ENCODE measurements at regions not wholly inside any gene's neighbourhood (a gene's known extent, or its start where the extent isn't known, plus 50 kb on each side); places are given as distances from the start of the nearest gene placed in this dataset.

DNA sequence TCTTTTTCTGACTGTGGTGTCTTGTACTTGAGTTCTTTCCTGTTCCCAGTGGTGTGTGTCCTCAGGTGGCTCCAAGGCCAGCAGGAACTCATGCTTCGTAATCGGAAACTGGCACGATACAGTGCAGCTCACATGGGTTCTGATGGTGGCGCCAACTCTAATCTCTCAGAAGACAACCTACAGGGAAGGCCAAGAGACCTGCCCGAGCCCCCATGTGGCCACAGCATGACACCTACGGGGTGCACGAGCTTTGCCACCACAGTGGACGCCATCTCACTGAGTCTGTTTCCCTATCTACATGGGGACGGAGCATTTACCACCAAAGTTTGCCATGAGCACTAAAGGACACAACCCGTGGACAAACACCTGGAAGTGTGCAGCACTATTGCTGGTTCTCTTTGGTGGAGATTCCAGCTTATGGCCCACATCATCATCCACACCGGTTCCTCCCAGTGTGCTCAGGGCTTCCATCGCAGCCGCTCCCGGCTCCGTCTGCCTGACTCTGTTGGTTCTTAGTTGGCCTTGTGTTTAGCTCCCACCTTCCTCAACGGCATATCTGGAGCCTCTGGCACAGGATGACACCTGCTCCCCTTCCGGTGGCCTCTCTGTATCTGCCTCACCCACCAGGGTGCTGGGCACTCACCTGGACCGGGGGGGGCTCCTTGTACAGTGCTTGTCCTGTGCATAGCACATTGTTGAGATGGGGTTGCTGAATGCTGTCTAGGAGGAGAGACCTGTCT, 586.6 kb upstream of the MKI67 start:
- FAIRE-seq (no peak), DNase-seq (ENCODE audit: insufficient read length, low spot score) (no peak)
- no peak for TF ChIP-seq POLR2A (IDR thresholded peaks at IDR 0.05; ENCODE audit: low read depth, low read length)

DNA sequence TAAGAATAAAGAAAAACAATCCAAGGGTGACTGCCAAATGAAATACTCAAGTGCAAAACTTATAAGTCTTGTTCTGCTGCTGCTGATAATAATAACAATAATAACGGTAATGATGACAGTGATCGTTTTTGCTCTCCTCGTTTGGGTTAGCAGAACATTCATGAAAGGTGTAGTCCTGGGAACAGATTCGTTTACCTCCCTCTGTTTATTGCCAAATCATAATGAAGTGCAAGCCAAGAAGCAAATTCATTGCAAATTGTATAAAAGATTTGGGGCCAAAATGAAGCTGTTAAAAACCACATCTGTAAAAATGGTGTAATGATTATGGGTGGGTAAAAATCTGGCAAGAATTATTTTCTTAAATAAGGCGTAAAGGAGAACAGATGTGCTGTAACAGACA, 587.2 kb upstream of the MKI67 start:
- FAIRE-seq = no peak
- DNase-seq (ENCODE audit: insufficient read length, low spot score) = no peak
- no peak for TF ChIP-seq POLR2A (IDR thresholded peaks at IDR 0.05; ENCODE audit: low read depth, low read length)

DNA sequence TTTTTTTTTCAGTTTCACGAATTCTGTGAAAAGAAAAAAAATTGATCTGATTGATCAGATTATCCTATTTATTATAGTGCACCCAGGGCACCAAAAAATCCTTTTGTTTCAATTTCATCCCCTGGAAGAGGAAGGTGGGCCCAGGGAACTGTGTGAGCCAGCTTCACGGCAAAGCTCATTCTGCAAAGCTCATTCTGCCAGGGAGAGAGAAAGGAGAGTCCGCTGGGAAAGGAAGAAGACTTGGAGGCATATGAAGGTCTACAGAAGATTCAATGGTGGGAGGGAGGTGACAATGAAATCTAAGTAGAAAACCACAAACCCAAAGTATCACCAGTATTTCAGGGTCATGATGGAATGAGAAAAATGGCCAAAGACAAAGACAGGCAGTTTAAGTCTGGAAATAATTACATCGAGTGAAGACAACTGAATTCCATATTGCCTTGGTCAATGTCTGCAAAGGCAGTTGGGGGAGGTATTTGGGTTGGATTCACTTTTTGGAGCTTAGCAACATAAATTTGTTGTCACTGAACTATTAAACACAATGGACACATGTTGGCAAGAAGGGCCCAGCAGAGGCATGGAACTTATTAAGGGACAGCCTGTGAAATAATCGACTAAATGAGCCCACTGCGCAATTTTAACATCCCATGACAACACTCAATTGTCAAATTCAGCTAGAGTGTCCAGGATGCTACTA, 587.8 kb upstream of the MKI67 start:
- no peak for TF ChIP-seq POLR2A (IDR thresholded peaks at IDR 0.05; ENCODE audit: low read depth, low read length)
- FAIRE-seq (no peak), DNase-seq (ENCODE audit: insufficient read length, low spot score) (no peak)

DNA sequence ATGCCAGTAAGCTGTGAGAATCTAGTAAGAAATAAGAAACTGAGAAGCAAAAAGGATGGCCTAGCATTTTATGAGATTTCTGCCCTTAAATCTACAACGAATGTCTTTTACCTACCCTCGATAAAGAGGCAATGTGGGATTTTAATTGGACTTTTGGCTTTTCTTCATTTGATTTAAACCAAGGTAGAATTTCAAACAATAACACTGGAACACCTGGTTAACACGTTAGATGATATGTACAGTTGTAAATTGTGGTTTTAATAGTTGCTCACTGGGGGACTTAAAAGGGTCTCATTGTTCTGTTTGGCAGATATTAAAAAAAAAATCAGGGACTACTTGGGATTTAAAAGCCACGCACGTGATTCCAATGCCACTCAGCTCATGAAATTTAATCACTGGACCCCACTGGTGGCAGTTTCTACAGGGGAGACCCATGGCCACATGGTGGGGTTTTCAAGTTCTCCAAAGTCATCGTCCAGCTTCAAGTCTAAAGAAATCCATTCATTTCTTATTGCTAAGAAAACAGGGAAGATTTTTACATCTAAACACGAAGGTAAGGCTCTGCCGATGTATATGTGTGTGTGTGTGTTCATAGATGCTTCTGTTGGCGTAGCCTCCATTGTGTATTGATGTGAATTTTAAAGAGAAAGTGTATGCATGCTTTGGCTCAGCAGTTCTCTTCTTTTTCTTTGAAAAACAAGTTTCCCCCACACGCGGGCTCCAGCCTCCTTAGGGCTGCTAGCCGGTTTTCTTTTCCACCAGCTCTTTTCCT, 588.6 kb upstream of the MKI67 start:
- FAIRE-seq = no peak
- no peak for TF ChIP-seq POLR2A (IDR thresholded peaks at IDR 0.05; ENCODE audit: low read depth, low read length)
- DNase-seq (ENCODE audit: insufficient read length, low spot score) = no peak

DNA sequence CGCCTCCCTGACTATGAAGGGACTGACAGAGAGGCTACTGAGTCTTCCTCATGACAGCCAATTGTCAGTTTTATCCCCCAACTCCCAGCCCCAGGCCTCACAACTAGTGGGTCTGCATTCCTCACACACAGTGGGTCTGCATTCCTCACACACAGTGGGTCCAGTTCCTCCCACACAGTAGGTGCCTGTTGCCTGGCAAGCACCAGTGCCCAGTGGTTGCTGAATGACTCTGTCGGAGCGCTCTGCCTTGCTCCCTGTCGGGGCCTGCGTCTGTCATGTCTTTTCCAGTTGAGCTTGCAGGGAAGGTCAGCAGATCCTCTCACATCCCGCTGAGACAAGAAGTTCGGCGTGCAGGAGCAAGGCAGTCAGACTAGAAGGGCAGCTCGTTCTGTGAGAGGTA, 590.0 kb upstream of the MKI67 start:
- FAIRE-seq = no peak

DNA sequence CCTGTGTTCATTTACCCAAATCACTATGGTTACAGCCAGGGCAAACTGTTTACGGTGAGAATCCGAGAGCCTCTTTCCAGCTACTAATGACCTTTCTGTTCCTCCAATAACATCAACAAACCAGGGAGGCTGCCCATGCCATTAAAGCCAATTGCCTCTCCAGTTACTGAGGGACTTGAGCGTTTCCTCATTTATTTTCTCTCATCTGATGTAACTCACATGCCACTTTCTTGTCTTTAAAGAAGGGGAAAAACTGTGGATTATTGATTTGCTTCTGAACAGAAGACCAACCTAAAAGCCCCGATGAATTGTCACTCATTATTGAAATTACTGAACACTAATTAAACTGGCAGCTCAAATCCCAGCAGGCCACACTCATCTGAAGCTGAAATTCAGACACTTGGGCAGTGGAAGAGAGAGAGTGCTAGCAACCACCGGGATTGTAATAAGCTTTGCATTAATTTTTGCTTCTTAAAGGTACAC, 595.8 kb upstream of the MKI67 start:
- DNase-seq (ENCODE audit: insufficient read length, low spot score) = no peak
- no peak for TF ChIP-seq POLR2A (IDR thresholded peaks at IDR 0.05; ENCODE audit: low read depth, low read length)
- FAIRE-seq = no peak

More for the DNA sequence above, 590.0 kb upstream of the MKI67 start:
- no peak for TF ChIP-seq POLR2A (IDR thresholded peaks at IDR 0.05; ENCODE audit: low read depth, low read length)
- no peak for DNase-seq (ENCODE audit: insufficient read length, low spot score)

DNA sequence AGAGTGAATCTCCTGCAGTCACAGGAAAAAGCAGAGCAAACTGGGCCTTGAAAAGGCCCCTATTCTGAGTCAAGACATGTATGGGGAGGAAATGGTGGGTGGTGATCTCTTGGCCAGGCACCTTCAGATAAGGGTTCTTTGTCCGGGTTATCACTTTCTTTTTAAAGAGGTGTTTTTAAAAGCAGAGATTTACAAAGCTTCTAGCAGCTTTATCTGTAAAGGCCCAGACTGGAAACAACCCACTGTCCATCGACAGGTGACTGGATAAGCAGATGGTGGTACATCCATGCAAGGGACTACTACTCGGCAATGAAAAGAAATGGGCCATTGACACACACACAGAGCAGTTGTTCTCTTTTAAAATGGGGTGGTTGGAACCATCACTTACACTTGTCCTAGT, 596.7 kb upstream of the MKI67 start:
- no peak for TF ChIP-seq POLR2A (IDR thresholded peaks at IDR 0.05; ENCODE audit: low read depth, low read length)
- DNase-seq (ENCODE audit: insufficient read length, low spot score) (no peak), FAIRE-seq (no peak)

DNA sequence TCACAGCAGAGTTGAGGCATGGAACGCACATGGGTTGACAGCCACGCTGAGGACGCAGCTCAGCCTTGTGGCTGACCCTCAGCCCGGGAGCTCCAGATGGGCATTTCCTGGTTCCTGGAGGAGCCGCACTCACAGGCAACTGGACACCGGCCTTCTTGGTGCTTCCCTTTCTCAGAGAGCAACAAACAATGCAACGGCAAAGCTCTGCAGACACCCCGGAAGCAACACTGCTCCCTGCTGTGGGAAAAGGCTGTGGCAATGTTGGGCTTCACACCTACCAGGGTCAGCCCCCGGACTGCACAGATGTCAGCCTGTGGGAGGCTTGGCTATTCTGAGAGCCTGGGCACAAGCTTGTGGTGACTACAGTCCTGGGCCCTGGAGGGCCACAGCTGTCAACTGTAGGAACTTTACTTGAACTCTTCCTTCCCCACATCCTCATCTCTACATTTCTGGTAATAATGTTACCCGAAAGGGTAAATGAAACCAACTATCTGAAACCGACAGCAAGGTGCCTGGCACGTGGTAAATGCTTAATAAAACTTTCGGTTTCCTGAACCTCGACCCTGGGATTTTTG, 597.5 kb upstream of the MKI67 start:
- no peak for TF ChIP-seq POLR2A (IDR thresholded peaks at IDR 0.05; ENCODE audit: low read depth, low read length)
- DNase-seq (ENCODE audit: insufficient read length, low spot score) (no peak), FAIRE-seq (no peak)

DNA sequence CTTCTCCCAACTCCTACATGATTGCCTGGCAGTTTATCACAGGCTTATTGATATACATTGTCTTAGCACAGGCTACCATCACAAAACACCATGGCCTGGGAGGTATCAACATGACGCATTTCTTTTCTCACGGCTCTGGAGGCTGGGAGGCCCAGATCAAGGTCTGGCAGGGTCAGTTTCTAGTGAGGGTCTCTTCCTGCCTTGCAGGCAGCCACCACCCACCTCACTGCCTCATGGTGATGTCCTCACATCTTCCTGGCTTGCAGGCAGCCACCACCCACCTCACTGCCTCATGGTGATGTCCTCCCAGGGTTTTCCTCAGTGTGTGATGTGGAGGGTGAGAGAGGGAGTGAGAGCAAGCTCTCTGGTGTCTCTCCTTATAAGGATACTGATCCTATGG, 599.3 kb upstream of the MKI67 start:
- FAIRE-seq = no peak
- DNase-seq (ENCODE audit: insufficient read length, low spot score) = no peak
- TF ChIP-seq POLR2A (IDR thresholded peaks at IDR 0.05; ENCODE audit: low read depth, low read length) = no peak

DNA sequence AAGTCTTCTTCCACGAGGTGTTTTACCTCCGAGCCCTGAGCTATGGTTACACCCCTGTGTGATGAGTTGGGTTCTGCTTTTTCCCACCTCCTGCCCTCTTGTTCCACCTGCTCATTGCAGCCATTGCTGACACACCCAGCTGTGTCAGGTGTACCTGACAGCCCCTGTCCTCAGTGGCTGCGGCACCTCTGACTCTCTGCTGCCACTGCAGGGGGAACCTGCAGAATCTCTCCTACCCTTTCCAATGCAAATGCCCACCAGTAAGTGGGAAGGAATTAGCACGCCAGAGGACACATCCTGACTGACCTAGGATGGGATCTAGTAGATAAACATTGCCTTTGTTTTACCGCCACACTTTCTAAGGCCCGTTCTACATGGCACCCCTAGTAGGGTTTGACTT, 600.9 kb upstream of the MKI67 start:
- FAIRE-seq (no peak), DNase-seq (ENCODE audit: insufficient read length, low spot score) (no peak)
- TF ChIP-seq POLR2A (IDR thresholded peaks at IDR 0.05; ENCODE audit: low read depth, low read length) = no peak

DNA sequence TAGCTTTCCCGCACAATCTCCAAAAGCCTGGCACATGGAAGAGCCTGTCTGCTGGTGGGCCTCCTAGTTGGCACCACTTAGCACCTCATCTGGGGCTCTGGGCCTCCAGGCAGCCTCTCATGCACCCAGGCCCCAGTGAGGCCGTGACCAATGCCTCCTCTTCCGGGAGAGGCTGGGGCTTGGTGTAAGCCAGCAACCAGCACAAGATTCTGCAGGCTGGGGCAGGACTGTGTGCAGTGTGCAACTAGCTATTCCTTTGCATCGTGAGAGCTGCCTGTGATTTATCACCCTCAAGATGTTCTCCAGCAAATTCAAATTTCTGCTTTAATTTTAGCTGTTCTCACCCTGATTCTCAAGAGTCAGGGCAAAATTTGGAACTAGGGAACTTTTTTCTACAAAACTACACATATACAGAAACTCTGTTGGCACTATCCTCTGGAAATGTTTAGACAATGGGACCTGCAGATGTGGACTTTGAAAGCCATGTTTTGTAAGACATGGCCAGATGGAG, 603.7 kb upstream of the MKI67 start:
- FAIRE-seq (no peak), DNase-seq (ENCODE audit: insufficient read length, low spot score) (no peak)
- no peak for TF ChIP-seq POLR2A (IDR thresholded peaks at IDR 0.05; ENCODE audit: low read depth, low read length)

DNA sequence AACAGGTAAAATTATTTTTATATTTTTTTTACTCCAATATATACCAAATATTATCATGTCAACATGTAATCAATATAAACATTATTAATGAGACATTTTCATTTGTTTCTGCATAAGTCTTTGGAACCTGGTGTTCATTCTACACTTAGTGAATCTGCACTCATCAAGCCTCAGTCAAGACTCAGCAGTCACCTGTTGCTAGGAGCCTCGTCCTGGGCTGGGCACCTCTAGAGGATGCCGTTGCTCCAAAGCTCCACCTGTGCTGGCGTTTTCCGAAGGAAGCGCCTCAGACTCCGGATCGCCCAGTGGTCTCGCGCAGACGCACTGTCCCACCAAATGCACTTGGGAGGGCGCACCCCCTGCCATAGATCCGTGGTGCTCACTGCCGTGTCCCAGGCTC, 604.7 kb upstream of the MKI67 start:
- FAIRE-seq (no peak), DNase-seq (ENCODE audit: insufficient read length, low spot score) (no peak)
- no peak for TF ChIP-seq POLR2A (IDR thresholded peaks at IDR 0.05; ENCODE audit: low read depth, low read length)

DNA sequence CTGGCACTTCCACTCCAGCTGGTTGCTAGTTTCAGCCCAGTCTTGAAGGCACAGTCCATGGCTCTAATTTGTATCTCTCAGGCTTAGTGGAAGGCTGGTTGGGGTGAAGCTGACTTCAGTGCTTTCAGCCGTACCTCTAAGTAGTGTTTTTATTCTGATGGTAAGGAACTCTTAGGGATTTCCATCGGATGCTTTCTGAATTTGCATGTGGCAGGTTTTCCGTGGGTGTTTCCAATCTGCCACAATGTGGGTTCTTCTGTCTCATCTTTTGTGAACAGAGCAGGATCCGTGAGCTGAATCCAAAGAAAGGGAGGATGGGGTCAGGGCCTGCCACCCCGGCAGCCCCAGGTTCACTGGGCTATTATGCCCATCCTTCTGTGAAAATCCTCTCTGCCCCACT, 607.9 kb upstream of the MKI67 start:
- no peak for TF ChIP-seq POLR2A (IDR thresholded peaks at IDR 0.05; ENCODE audit: low read depth, low read length)
- FAIRE-seq = no peak
- DNase-seq (ENCODE audit: insufficient read length, low spot score) = no peak

DNA sequence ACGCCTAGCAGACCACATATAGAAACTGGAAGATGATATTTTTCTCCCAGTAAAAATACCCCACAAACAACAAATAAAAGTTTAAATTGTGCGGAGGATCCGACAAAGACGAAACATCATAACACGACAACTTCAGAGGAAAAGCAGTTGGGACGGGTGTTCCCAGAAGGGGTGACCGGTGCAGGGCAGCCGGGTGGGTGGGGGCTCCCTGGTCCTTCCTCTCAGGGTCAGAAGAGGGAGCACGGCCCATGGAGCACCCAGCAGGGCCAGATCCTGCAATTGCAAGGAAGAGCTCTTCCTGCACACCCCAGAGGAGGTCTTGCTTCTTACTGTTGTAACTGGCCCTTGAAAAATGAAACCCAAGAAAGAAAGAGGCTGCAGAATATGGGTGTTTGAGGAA, 608.5 kb upstream of the MKI67 start:
- TF ChIP-seq POLR2A (IDR thresholded peaks at IDR 0.05; ENCODE audit: low read depth, low read length) = no peak
- no peak for FAIRE-seq

More for the DNA sequence above, 608.5 kb upstream of the MKI67 start:
- no peak for DNase-seq (ENCODE audit: insufficient read length, low spot score)

All from H54 (cell line).